ENCODE measurements at regions not wholly inside any gene's neighbourhood (a gene's known extent, or its start where the extent isn't known, plus 50 kb on each side); places are given as distances from the start of the nearest gene placed in this dataset.

- no peak for TF ChIP-seq CTCF (IDR thresholded peaks at IDR 0.05; ENCODE audit: insufficient read depth, low read length, poor library complexity, severe bottlenecking)
- no peak for TF ChIP-seq EZH2phosphoT487 (conservative IDR thresholded peaks at IDR 0.05; ENCODE audit: low read length)
- no peak overlapping the region for H2AFZ ChIP-seq (ENCODE audit: low read depth, low read length, severe bottlenecking)
- H3K27me3 ChIP-seq (ENCODE audit: low read length), result no peaks in the 10 kb centered on the region
- no peaks in the 10 kb centered on the region for H3K9me2 ChIP-seq (replicated peaks; ENCODE audit: insufficient read depth, low read length)
- no peaks in the 10 kb centered on the region for H3F3A ChIP-seq (ENCODE audit: insufficient read depth)
- H3K27ac ChIP-seq (ENCODE audit: low read depth, low read length), result no peak overlapping the region
- no peak overlapping the region for H3K4me3 ChIP-seq (ENCODE audit: insufficient read depth, low read length, poor library complexity, severe bottlenecking)
- no peaks in the 10 kb centered on the region for H4K20me1 ChIP-seq (ENCODE audit: low read depth, low read length)
- no peaks in the 10 kb centered on the region for H3K36me3 ChIP-seq (ENCODE audit: low read length)
- no peaks in the 10 kb centered on the region for H3K79me2 ChIP-seq (ENCODE audit: insufficient read depth, low read length)
- no peak overlapping the region for H3K4me2 ChIP-seq (ENCODE audit: low read depth, low read length, poor library complexity, severe bottlenecking)
- H3K9ac ChIP-seq (ENCODE audit: low read length), result no peak overlapping the region
- no peaks in the 10 kb centered on the region for H3K9me3 ChIP-seq (ENCODE audit: insufficient read depth, low read length)
Observed at GRCh38 chr13:88395804-88396203, 724.6 kb downstream of the SLITRK5 start.

DNA sequence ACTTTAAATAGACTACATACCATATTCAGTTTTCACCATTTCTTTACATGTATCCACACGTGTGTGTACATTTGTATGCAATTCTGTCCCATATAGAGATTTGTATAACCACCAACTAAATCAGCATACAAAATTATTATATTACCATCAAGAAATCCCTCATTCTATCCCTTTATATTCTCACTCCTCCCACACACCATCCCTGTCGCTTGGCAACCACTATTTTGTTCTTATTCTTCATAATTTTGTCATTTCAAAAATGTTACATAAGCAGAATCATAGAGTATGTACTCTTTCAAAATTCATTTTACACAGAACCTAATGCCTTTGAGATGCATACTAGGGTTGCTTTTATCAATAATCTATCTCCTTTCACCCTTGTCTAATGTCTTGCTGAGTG is 740.5 kb downstream of the SLITRK5 start:
- Histone ChIP-seq H3K4me2 (ENCODE audit: low read depth, low read length, poor library complexity, severe bottlenecking) (no peak overlapping the region), H4K20me1 (ENCODE audit: low read depth, low read length) (no peaks in the 10 kb centered on the region), H3K27ac (ENCODE audit: low read depth, low read length) (no peak overlapping the region), H3K4me3 (ENCODE audit: insufficient read depth, low read length, poor library complexity, severe bottlenecking) (no peak overlapping the region), H3K9me3 (ENCODE audit: insufficient read depth, low read length) (no peaks in the 10 kb centered on the region), H3K9me2 (replicated peaks; ENCODE audit: insufficient read depth, low read length) (no peaks in the 10 kb centered on the region), H3K27me3 (ENCODE audit: low read length) (no peaks in the 10 kb centered on the region), H2AFZ (ENCODE audit: low read depth, low read length, severe bottlenecking) (no peak overlapping the region), H3K36me3 (ENCODE audit: low read length) (no peaks in the 10 kb centered on the region), H3K79me2 (ENCODE audit: insufficient read depth, low read length) (no peaks in the 10 kb centered on the region), H3F3A (ENCODE audit: insufficient read depth) (no peaks in the 10 kb centered on the region), H3K9ac (ENCODE audit: low read length) (no peak overlapping the region)
- TF ChIP-seq CTCF (IDR thresholded peaks at IDR 0.05; ENCODE audit: insufficient read depth, low read length, poor library complexity, severe bottlenecking) (no peak), EZH2phosphoT487 (conservative IDR thresholded peaks at IDR 0.05; ENCODE audit: low read length) (no peak)

- H3K27ac ChIP-seq (ENCODE audit: low read depth, low read length), result no peak overlapping the region
- no peaks in the 10 kb centered on the region for H3K9me2 ChIP-seq (replicated peaks; ENCODE audit: insufficient read depth, low read length)
- H3K79me2 ChIP-seq (ENCODE audit: insufficient read depth, low read length), result no peaks in the 10 kb centered on the region
- no peak overlapping the region for H2AFZ ChIP-seq (ENCODE audit: low read depth, low read length, severe bottlenecking)
- H3K4me3 ChIP-seq (ENCODE audit: insufficient read depth, low read length, poor library complexity, severe bottlenecking), result no peak overlapping the region
- no peak for TF ChIP-seq CTCF (IDR thresholded peaks at IDR 0.05; ENCODE audit: insufficient read depth, low read length, poor library complexity, severe bottlenecking)
- H3K4me2 ChIP-seq (ENCODE audit: low read depth, low read length, poor library complexity, severe bottlenecking), result no peak overlapping the region
- no peaks in the 10 kb centered on the region for H4K20me1 ChIP-seq (ENCODE audit: low read depth, low read length)
- no peaks in the 10 kb centered on the region for H3F3A ChIP-seq (ENCODE audit: insufficient read depth)
- H3K9me3 ChIP-seq (ENCODE audit: insufficient read depth, low read length), result no peaks in the 10 kb centered on the region
- no peak overlapping the region for H3K9ac ChIP-seq (ENCODE audit: low read length)
- no peaks in the 10 kb centered on the region for H3K36me3 ChIP-seq (ENCODE audit: low read length)
- no peaks in the 10 kb centered on the region for H3K27me3 ChIP-seq (ENCODE audit: low read length)
Observed at GRCh38 chr13:88417801-88418200, 746.6 kb downstream of the SLITRK5 start.

DNA sequence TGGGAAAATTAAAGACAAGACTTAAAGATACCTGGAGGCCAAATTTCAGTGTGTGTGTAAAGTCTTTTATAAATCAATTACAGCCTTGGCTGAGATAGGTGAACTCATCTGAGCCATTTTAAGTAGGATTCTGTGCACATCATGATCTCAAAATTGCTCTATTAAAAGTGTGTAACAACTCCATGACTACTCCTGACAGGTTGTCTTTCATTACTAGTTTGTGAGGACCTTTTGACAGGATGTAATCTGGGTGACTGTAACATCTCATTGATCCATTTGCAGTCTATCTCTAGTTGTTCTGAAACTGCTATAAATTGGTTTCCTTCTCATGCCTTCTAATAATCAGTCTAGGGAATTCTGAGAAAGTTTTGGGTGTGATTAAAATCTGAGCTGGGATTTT is 753.3 kb downstream of the SLITRK5 start:
- Histone ChIP-seq H3K9me3 (ENCODE audit: insufficient read depth, low read length) (no peaks in the 10 kb centered on the region), H3K27ac (ENCODE audit: low read depth, low read length) (no peak overlapping the region), H3K79me2 (ENCODE audit: insufficient read depth, low read length) (no peaks in the 10 kb centered on the region), H4K20me1 (ENCODE audit: low read depth, low read length) (no peaks in the 10 kb centered on the region), H3K9me2 (replicated peaks; ENCODE audit: insufficient read depth, low read length) (no peaks in the 10 kb centered on the region), H3F3A (ENCODE audit: insufficient read depth) (no peaks in the 10 kb centered on the region), H3K36me3 (ENCODE audit: low read length) (no peaks in the 10 kb centered on the region), H3K27me3 (ENCODE audit: low read length) (no peaks in the 10 kb centered on the region), H3K9ac (ENCODE audit: low read length) (no peak overlapping the region), H2AFZ (ENCODE audit: low read depth, low read length, severe bottlenecking) (no peak overlapping the region), H3K4me3 (ENCODE audit: insufficient read depth, low read length, poor library complexity, severe bottlenecking) (no peak overlapping the region), H3K4me2 (ENCODE audit: low read depth, low read length, poor library complexity, severe bottlenecking) (no peak overlapping the region)
- no peak for TF ChIP-seq CTCF (IDR thresholded peaks at IDR 0.05; ENCODE audit: insufficient read depth, low read length, poor library complexity, severe bottlenecking)
